ENCODE measurements at regions not wholly inside any gene's neighbourhood (a gene's known extent, or its start where the extent isn't known, plus 50 kb on each side); places are given as distances from the start of the nearest gene placed in this dataset.

DNA sequence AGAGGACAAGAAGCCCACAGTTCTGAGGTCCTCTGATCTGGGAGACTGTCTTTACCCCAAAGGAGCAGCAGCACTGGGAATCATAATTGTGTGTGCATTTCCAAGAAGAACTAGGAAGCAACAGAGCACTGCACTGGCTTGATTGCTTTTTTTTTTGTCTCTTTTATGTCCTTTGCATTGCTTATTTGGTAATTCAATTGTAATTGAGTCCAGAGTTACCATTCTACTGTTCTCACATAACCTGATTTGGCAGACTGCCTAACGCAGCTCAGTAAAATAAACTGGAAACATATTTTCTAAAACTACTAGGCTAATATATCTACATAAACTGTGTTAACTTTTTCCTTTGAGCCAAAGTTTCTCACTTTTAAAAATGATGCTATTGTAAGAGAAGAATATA lies 190.3 kb upstream of the SLC8A1 start:
- no peaks in the 10 kb centered on the region for H3K9me3 ChIP-seq (replicated peaks; ENCODE audit: insufficient read depth, low read length)
- no peaks in the 10 kb centered on the region for H3F3A ChIP-seq (ENCODE audit: insufficient read depth, low read length)
- no peaks in the 10 kb centered on the region for H3K79me2 ChIP-seq (ENCODE audit: low read length)
- H3K27ac ChIP-seq (ENCODE audit: low read length): no peak overlapping the region
- no peaks in the 10 kb centered on the region for H3K27me3 ChIP-seq (replicated peaks; ENCODE audit: insufficient read depth, low read length)
- no peaks in the 10 kb centered on the region for H3K36me3 ChIP-seq (replicated peaks; ENCODE audit: insufficient read depth, low read length)
- TF ChIP-seq EZH2phosphoT487 (IDR thresholded peaks at IDR 0.05; ENCODE audit: low read length) (no peak), EZH2 (optimal IDR thresholded peaks at IDR 0.05; ENCODE audit: low read depth, low read length) (no peak)
- TF ChIP-seq, protein P1, sequence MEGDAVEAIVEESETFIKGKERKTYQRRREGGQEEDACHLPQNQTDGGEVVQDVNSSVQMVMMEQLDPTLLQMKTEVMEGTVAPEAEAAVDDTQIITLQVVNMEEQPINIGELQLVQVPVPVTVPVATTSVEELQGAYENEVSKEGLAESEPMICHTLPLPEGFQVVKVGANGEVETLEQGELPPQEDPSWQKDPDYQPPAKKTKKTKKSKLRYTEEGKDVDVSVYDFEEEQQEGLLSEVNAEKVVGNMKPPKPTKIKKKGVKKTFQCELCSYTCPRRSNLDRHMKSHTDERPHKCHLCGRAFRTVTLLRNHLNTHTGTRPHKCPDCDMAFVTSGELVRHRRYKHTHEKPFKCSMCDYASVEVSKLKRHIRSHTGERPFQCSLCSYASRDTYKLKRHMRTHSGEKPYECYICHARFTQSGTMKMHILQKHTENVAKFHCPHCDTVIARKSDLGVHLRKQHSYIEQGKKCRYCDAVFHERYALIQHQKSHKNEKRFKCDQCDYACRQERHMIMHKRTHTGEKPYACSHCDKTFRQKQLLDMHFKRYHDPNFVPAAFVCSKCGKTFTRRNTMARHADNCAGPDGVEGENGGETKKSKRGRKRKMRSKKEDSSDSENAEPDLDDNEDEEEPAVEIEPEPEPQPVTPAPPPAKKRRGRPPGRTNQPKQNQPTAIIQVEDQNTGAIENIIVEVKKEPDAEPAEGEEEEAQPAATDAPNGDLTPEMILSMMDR (IDR thresholded peaks at IDR 0.05; ENCODE audit: low read length): no peak
- H3K4me3 ChIP-seq (ENCODE audit: low read length): no peak overlapping the region
- H3K4me1 ChIP-seq (ENCODE audit: low read length): no peaks in the 10 kb centered on the region
- no peak for DNase-seq
- no peak overlapping the region for H3K9ac ChIP-seq (ENCODE audit: low read length)
- H3K4me2 ChIP-seq (ENCODE audit: low read depth, low read length): no peak overlapping the region
- no peaks in the 10 kb centered on the region for H4K20me1 ChIP-seq (ENCODE audit: insufficient read depth, low read length)
- no peak overlapping the region for H2AFZ ChIP-seq (ENCODE audit: low read length)
- H3K9me2 ChIP-seq (replicated peaks; ENCODE audit: insufficient read depth, low read length): no peaks in the 10 kb centered on the region

DNA sequence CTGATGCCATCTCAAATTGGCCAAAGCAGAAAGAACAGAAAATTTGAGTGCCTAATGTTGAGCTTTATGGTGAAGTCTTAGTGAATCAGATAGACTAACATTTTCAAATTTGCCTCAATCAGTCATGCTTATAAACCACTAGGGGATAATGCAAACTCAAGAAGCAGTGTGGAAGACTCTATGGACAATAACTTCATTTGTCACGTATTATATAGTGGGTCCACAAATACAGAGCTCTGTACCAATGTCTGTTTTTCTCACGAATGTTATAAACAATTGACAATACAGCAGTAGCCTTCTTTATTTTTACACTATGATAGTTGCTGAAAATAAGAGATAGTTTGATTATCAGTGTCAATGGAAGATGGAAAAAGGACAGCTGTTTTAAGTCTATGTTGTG lies 190.8 kb upstream of the SLC8A1 start:
- H3K4me3 ChIP-seq (ENCODE audit: low read length): no peak overlapping the region
- H3K9me3 ChIP-seq (replicated peaks; ENCODE audit: insufficient read depth, low read length): no peaks in the 10 kb centered on the region
- no peaks in the 10 kb centered on the region for H3K79me2 ChIP-seq (ENCODE audit: low read length)
- H3K27ac ChIP-seq (ENCODE audit: low read length): no peak overlapping the region
- TF ChIP-seq, protein P1 (IDR thresholded peaks at IDR 0.05; ENCODE audit: low read length): no peak
- TF ChIP-seq EZH2phosphoT487 (IDR thresholded peaks at IDR 0.05; ENCODE audit: low read length) (no peak), EZH2 (optimal IDR thresholded peaks at IDR 0.05; ENCODE audit: low read depth, low read length) (no peak)
- no peak overlapping the region for H3K4me2 ChIP-seq (ENCODE audit: low read depth, low read length)
- H2AFZ ChIP-seq (ENCODE audit: low read length): no peak overlapping the region
- no peaks in the 10 kb centered on the region for H3K36me3 ChIP-seq (replicated peaks; ENCODE audit: insufficient read depth, low read length)
- no peaks in the 10 kb centered on the region for H3F3A ChIP-seq (ENCODE audit: insufficient read depth, low read length)
- H3K9ac ChIP-seq (ENCODE audit: low read length): no peak overlapping the region
- H3K4me1 ChIP-seq (ENCODE audit: low read length): no peaks in the 10 kb centered on the region
- H3K9me2 ChIP-seq (replicated peaks; ENCODE audit: insufficient read depth, low read length): no peaks in the 10 kb centered on the region
- H4K20me1 ChIP-seq (ENCODE audit: insufficient read depth, low read length): no peaks in the 10 kb centered on the region
- DNase-seq: no peak
- no peaks in the 10 kb centered on the region for H3K27me3 ChIP-seq (replicated peaks; ENCODE audit: insufficient read depth, low read length)

DNA sequence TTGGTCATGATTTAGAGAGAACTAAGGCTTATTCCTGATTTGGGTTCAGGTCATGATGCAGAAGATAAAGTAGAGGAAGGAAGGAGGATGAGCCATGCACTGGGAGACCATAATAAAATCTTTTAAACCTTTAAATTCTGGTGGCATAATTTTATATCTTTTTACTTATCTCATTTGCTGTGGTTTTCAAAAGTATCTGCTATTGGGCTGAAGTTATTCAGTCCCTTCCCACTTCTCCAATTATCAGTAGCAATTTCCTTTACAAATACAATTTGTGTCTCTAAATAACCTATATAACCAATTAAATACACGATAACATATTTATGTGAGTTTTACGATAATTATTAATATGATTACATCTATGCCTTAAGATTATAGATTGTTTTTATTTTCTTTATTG lies 194.8 kb upstream of the SLC8A1 start:
- TF ChIP-seq EZH2phosphoT487 (IDR thresholded peaks at IDR 0.05; ENCODE audit: low read length) (no peak), EZH2 (optimal IDR thresholded peaks at IDR 0.05; ENCODE audit: low read depth, low read length) (no peak)
- TF ChIP-seq, protein P1 (IDR thresholded peaks at IDR 0.05; ENCODE audit: low read length): no peak
- H3K36me3 ChIP-seq (replicated peaks; ENCODE audit: insufficient read depth, low read length): no peaks in the 10 kb centered on the region
- H3K27me3 ChIP-seq (replicated peaks; ENCODE audit: insufficient read depth, low read length): no peaks in the 10 kb centered on the region
- no peaks in the 10 kb centered on the region for H3K9me2 ChIP-seq (replicated peaks; ENCODE audit: insufficient read depth, low read length)
- H4K20me1 ChIP-seq (ENCODE audit: insufficient read depth, low read length): no peaks in the 10 kb centered on the region
- no peak for DNase-seq
- no peaks in the 10 kb centered on the region for H3K9me3 ChIP-seq (replicated peaks; ENCODE audit: insufficient read depth, low read length)
- no peak overlapping the region for H2AFZ ChIP-seq (ENCODE audit: low read length)
- no peaks in the 10 kb centered on the region for H3K79me2 ChIP-seq (ENCODE audit: low read length)
- H3F3A ChIP-seq (ENCODE audit: insufficient read depth, low read length): no peaks in the 10 kb centered on the region
- H3K4me2 ChIP-seq (ENCODE audit: low read depth, low read length): no peak overlapping the region
- no peak overlapping the region for H3K9ac ChIP-seq (ENCODE audit: low read length)
- no peak overlapping the region for H3K4me3 ChIP-seq (ENCODE audit: low read length)
- no peaks in the 10 kb centered on the region for H3K4me1 ChIP-seq (ENCODE audit: low read length)
- no peak overlapping the region for H3K27ac ChIP-seq (ENCODE audit: low read length)

Measured in MM.1S (cell line).